ENCODE measurements at regions not wholly inside any gene's neighbourhood (a gene's known extent, or its start where the extent isn't known, plus 50 kb on each side); places are given as distances from the start of the nearest gene placed in this dataset.
"Not testable (repeated sequence)": the region's sequence is repeated elsewhere in the genome, so short reads cannot be mapped to it uniquely, and the experiment has no call there.

GRCh38 chr4:101694403-101694802 is 96.1 kb upstream of the BANK1 start:
- ATAC-seq, H3K9me3 Mint-ChIP-seq, H3K36me3 Mint-ChIP-seq, H3K27me3 Mint-ChIP-seq: not testable (repeated sequence)
- Mint-ChIP-seq H3K4me1 (peaks cover 65% of the 10 kb centered on the region), H3K4me3 (peak overlapping the region; percentile 69), H3K27ac (peak overlapping the region; percentile 85)

GRCh38 chr4:101693842-101694398 is 96.6 kb upstream of the BANK1 start:
- Mint-ChIP-seq H3K4me3 (peak overlapping the region; percentile 58), H3K36me3 (peaks cover 5% of the 10 kb centered on the region), H3K9me3 (peaks cover 6% of the 10 kb centered on the region), H3K4me1 (peaks cover 65% of the 10 kb centered on the region), H3K27me3 (no peaks in the 10 kb centered on the region), H3K27ac (peak overlapping the region; percentile 85)
- peak; percentile 87 for ATAC-seq

GRCh38 chr4:101689220-101689619 is 101.3 kb upstream of the BANK1 start:
- H3K27me3 Mint-ChIP-seq: no peaks in the 10 kb centered on the region
- no peak overlapping the region for H3K27ac Mint-ChIP-seq

GRCh38 chr4:101685126-101685525 is 105.4 kb upstream of the BANK1 start:
- no peak for ATAC-seq
- Mint-ChIP-seq H3K27me3 (no peaks in the 10 kb centered on the region), H3K36me3 (no peaks in the 10 kb centered on the region), H3K27ac (no peak overlapping the region), H3K4me1 (peaks cover 9% of the 10 kb centered on the region), H3K9me3 (no peaks in the 10 kb centered on the region), H3K4me3 (no peak overlapping the region)

More at GRCh38 chr4:101689220-101689619, 101.3 kb upstream of the BANK1 start:
- Mint-ChIP-seq H3K36me3 (peaks cover 5% of the 10 kb centered on the region), H3K4me1 (peaks cover 34% of the 10 kb centered on the region), H3K4me3 (no peak overlapping the region), H3K9me3 (peaks cover 6% of the 10 kb centered on the region)
- no peak for ATAC-seq

- Mint-ChIP-seq H3K27me3 (no peaks in the 10 kb centered on the region), H3K4me1 (no peaks in the 10 kb centered on the region), H3K36me3 (no peaks in the 10 kb centered on the region), H3K9me3 (no peaks in the 10 kb centered on the region), H3K4me3 (no peak overlapping the region), H3K27ac (no peak overlapping the region)
- no peak for ATAC-seq
These were observed 107.6 kb upstream of the BANK1 start for GRCh38 chr4:101682946-101683345.

- Mint-ChIP-seq H3K9me3 (no peaks in the 10 kb centered on the region), H3K4me3 (no peak overlapping the region), H3K27me3 (no peaks in the 10 kb centered on the region), H3K27ac (no peak overlapping the region), H3K36me3 (no peaks in the 10 kb centered on the region), H3K4me1 (no peaks in the 10 kb centered on the region)
- no peak for ATAC-seq
These were observed 112.3 kb upstream of the BANK1 start for GRCh38 chr4:101678180-101678579.

GRCh38 chr4:101670897-101671296 is 119.6 kb upstream of the BANK1 start:
- Mint-ChIP-seq H3K27me3 (no peaks in the 10 kb centered on the region), H3K9me3 (peaks cover 5% of the 10 kb centered on the region)
- ATAC-seq: no peak

GRCh38 chr4:101670370-101670769 is 120.2 kb upstream of the BANK1 start:
- H3K27me3 Mint-ChIP-seq: no peaks in the 10 kb centered on the region
- H3K9me3 Mint-ChIP-seq: peaks cover 5% of the 10 kb centered on the region
- H3K36me3 Mint-ChIP-seq: no peaks in the 10 kb centered on the region
- no peak overlapping the region for H3K27ac Mint-ChIP-seq
- ATAC-seq: no peak
- no peak overlapping the region for H3K4me3 Mint-ChIP-seq
- peaks cover 9% of the 10 kb centered on the region for H3K4me1 Mint-ChIP-seq

More at GRCh38 chr4:101670897-101671296, 119.6 kb upstream of the BANK1 start:
- peaks cover 9% of the 10 kb centered on the region for H3K4me1 Mint-ChIP-seq
- H3K27ac Mint-ChIP-seq: no peak overlapping the region
- no peak overlapping the region for H3K4me3 Mint-ChIP-seq
- H3K36me3 Mint-ChIP-seq: no peaks in the 10 kb centered on the region

- H3K36me3 Mint-ChIP-seq: no peaks in the 10 kb centered on the region
- ATAC-seq: no peak
- H3K4me1 Mint-ChIP-seq: peaks cover 9% of the 10 kb centered on the region
- H3K27me3 Mint-ChIP-seq: no peaks in the 10 kb centered on the region
- no peak overlapping the region for H3K27ac Mint-ChIP-seq
- H3K4me3 Mint-ChIP-seq: no peak overlapping the region
- peaks cover 5% of the 10 kb centered on the region for H3K9me3 Mint-ChIP-seq
These were observed 120.7 kb upstream of the BANK1 start for GRCh38 chr4:101669832-101670188.

GRCh38 chr4:101669138-101669831 is 121.2 kb upstream of the BANK1 start:
- Mint-ChIP-seq H3K4me1 (peaks cover 9% of the 10 kb centered on the region), H3K9me3 (peaks cover 5% of the 10 kb centered on the region), H3K4me3 (no peak overlapping the region), H3K36me3 (no peaks in the 10 kb centered on the region), H3K27me3 (no peaks in the 10 kb centered on the region), H3K27ac (no peak overlapping the region)
- ATAC-seq: no peak

GRCh38 chr4:101667348-101667747 is 123.2 kb upstream of the BANK1 start:
- Mint-ChIP-seq H3K4me3 (no peak overlapping the region), H3K27me3 (no peaks in the 10 kb centered on the region), H3K27ac (no peak overlapping the region), H3K4me1 (peaks cover 9% of the 10 kb centered on the region), H3K36me3 (no peaks in the 10 kb centered on the region), H3K9me3 (peaks cover 5% of the 10 kb centered on the region)
- no peak for ATAC-seq

- no peak for ATAC-seq
- H3K27me3 Mint-ChIP-seq: no peaks in the 10 kb centered on the region
These were observed 129.9 kb upstream of the BANK1 start for GRCh38 chr4:101660607-101661006.

GRCh38 chr4:101655857-101656256 is 134.7 kb upstream of the BANK1 start:
- no peaks in the 10 kb centered on the region for H3K9me3 Mint-ChIP-seq
- ATAC-seq: no peak
- H3K4me1 Mint-ChIP-seq: no peaks in the 10 kb centered on the region
- no peaks in the 10 kb centered on the region for H3K27me3 Mint-ChIP-seq
- no peak overlapping the region for H3K4me3 Mint-ChIP-seq
- no peaks in the 10 kb centered on the region for H3K36me3 Mint-ChIP-seq
- H3K27ac Mint-ChIP-seq: no peak overlapping the region

More at GRCh38 chr4:101660607-101661006, 129.9 kb upstream of the BANK1 start:
- Mint-ChIP-seq H3K36me3 (no peaks in the 10 kb centered on the region), H3K27ac (no peak overlapping the region), H3K4me3 (no peak overlapping the region), H3K9me3 (peaks cover 3% of the 10 kb centered on the region), H3K4me1 (no peaks in the 10 kb centered on the region)

- Mint-ChIP-seq H3K9me3 (no peaks in the 10 kb centered on the region), H3K4me1 (no peaks in the 10 kb centered on the region), H3K36me3 (no peaks in the 10 kb centered on the region), H3K27ac (no peak overlapping the region), H3K27me3 (no peaks in the 10 kb centered on the region), H3K4me3 (no peak overlapping the region)
- no peak for ATAC-seq
These were observed 135.5 kb upstream of the BANK1 start for GRCh38 chr4:101655005-101655404.

GRCh38 chr4:101651778-101652177 is 138.8 kb upstream of the BANK1 start:
- Mint-ChIP-seq H3K36me3 (no peaks in the 10 kb centered on the region), H3K4me3 (no peak overlapping the region), H3K9me3 (no peaks in the 10 kb centered on the region), H3K27ac (no peak overlapping the region), H3K4me1 (peaks cover 17% of the 10 kb centered on the region), H3K27me3 (no peaks in the 10 kb centered on the region)
- no peak for ATAC-seq

GRCh38 chr4:101649790-101650515 is 140.6 kb upstream of the BANK1 start:
- Mint-ChIP-seq H3K27me3 (no peaks in the 10 kb centered on the region), H3K36me3 (no peaks in the 10 kb centered on the region), H3K4me3 (no peak overlapping the region), H3K4me1 (peaks cover 21% of the 10 kb centered on the region), H3K9me3 (no peaks in the 10 kb centered on the region), H3K27ac (no peak overlapping the region)
- ATAC-seq: no peak

Measured in stimulated activated memory B cell treated with anti-CD40 and anti-IgM and Interleukin-4, amounts not matched to agents 10 μg/mL and 1 μg/mL and 100 μg/mL, for 72 hours (primary cell).